ENCODE measurements at regions not wholly inside any gene's neighbourhood (a gene's known extent, or its start where the extent isn't known, plus 50 kb on each side); places are given as distances from the start of the nearest gene placed in this dataset.

GRCh38 chr20:22824077-22824476, 211.0 kb upstream of the SSTR4 start:
- no peak for ATAC-seq
- intact Hi-C loops (cut with DNase I) = no loop called here
- Histone ChIP-seq H3K36me3 (no peaks in the 10 kb centered on the region), H3K27ac (no peak overlapping the region), H3K4me1 (peaks cover 0 to 7% (median 0%) of the 10 kb centered on the region in 9 donors), H3K27me3 (peaks cover 0 to 6% (median 0%) of the 10 kb centered on the region in 7 donors), H3K9me3 (no peaks in the 10 kb centered on the region), H3K4me3 (no peak overlapping the region)
- peak in 1 of 2 donors; percentile 11 for DNase-seq
- 57 to 68% methylated on average over 3 of the region's 3 CpGs for WGBS, 2 donors
- TF ChIP-seq CTCF (IDR thresholded peaks at IDR 0.05) = no peak

GRCh38 chr20:22825076-22825475, 210.0 kb upstream of the SSTR4 start:
- H3K4me3 ChIP-seq = no peak overlapping the region
- intact Hi-C loops (cut with DNase I) = no loop called here
- H3K4me1 ChIP-seq = peaks cover 0 to 7% (median 0%) of the 10 kb centered on the region in 9 donors
- DNase-seq (no peak), ATAC-seq (no peak)
- WGBS, 2 donors = 93 to 95% methylated on average over 3 of the region's 3 CpGs
- TF ChIP-seq CTCF (IDR thresholded peaks at IDR 0.05) = no peak
- H3K9me3 ChIP-seq = no peaks in the 10 kb centered on the region
- peaks cover 0 to 6% (median 0%) of the 10 kb centered on the region in 7 donors for H3K27me3 ChIP-seq
- no peak overlapping the region for H3K27ac ChIP-seq
- no peaks in the 10 kb centered on the region for H3K36me3 ChIP-seq

GRCh38 chr20:22825546-22825945, 209.6 kb upstream of the SSTR4 start:
- intact Hi-C loops (cut with DNase I) = no loop called here
- Histone ChIP-seq H3K9me3 (peaks cover 0 to under 1% (median 0%) of the 10 kb centered on the region in 11 donors), H3K27ac (no peak overlapping the region), H3K4me1 (peaks cover 0 to 7% (median 0%) of the 10 kb centered on the region in 9 donors), H3K4me3 (no peak overlapping the region), H3K27me3 (peaks cover 0 to 6% (median 0%) of the 10 kb centered on the region in 7 donors), H3K36me3 (no peaks in the 10 kb centered on the region)
- 89 to 91% methylated on average over 4 of the region's 4 CpGs for WGBS, 2 donors
- ATAC-seq (no peak), DNase-seq (no peak)
- no peak for TF ChIP-seq CTCF (IDR thresholded peaks at IDR 0.05)

GRCh38 chr20:22826306-22827230, 208.5 kb upstream of the SSTR4 start:
- Histone ChIP-seq H3K4me1 (peaks cover 0 to 7% (median 0%) of the 10 kb centered on the region in 9 donors), H3K27ac (no peak overlapping the region), H3K4me3 (no peak overlapping the region), H3K36me3 (no peaks in the 10 kb centered on the region), H3K9me3 (peaks cover 0 to 7% (median 0%) of the 10 kb centered on the region in 11 donors), H3K27me3 (peaks cover 0 to 6% (median 0%) of the 10 kb centered on the region in 7 donors)
- DNase-seq = no peak
- 82 to 85% methylated on average over 8 of the region's 8 CpGs for WGBS, 2 donors
- intact Hi-C loops (cut with DNase I) = no loop called here
- no peak for ATAC-seq
- no peak for TF ChIP-seq CTCF (IDR thresholded peaks at IDR 0.05)
